Esophagus mucosa (tissue), 1 donor: ENCODE measurements at regions not wholly inside any gene's neighbourhood (a gene's known extent, or its start where the extent isn't known, plus 50 kb on each side); places are given as distances from the start of the nearest gene placed in this dataset.
A peak's percentile ranks its signal among the peaks of the same experiment; 100 is the strongest.

ENCODE experiments used
- ATAC-seq: fragments of 200-7000 bp; cut with Tn5 transposase; one replicate; pipeline ENCODE4 v1.9.1; 2020
- donor health status: DM: yes; HTN: yes; CAD: no.

- ATAC-seq: no peak
These were observed 354.5 kb upstream of the ANO5 start for GRCh38 chr11:21838427-21838826.

- ATAC-seq: no peak
These were observed 353.1 kb upstream of the ANO5 start for GRCh38 chr11:21839796-21840195.

GRCh38 chr11:21861314-21861713 is 331.6 kb upstream of the ANO5 start:
- ATAC-seq: no peak

GRCh38 chr11:21865541-21865940 is 327.3 kb upstream of the ANO5 start:
- ATAC-seq: no peak

- ATAC-seq: no peak
These were observed 326.1 kb upstream of the ANO5 start for GRCh38 chr11:21866781-21867180.

- ATAC-seq: no peak
These were observed 315.7 kb upstream of the ANO5 start for GRCh38 chr11:21877151-21877550.

- ATAC-seq: no peak
These were observed 309.5 kb upstream of the ANO5 start for GRCh38 chr11:21883354-21883753.

GRCh38 chr11:21888814-21889213 is 304.1 kb upstream of the ANO5 start:
- ATAC-seq: peak; percentile 26

- no peak for ATAC-seq
These were observed 299.9 kb upstream of the ANO5 start for GRCh38 chr11:21892736-21893564.

GRCh38 chr11:21893565-21893867 is 299.4 kb upstream of the ANO5 start:
- ATAC-seq: no peak

GRCh38 chr11:21894492-21894891 is 298.4 kb upstream of the ANO5 start:
- ATAC-seq: no peak

- no peak for ATAC-seq
These were observed 297.2 kb upstream of the ANO5 start for GRCh38 chr11:21895686-21896085.

- no peak for ATAC-seq
These were observed 296.7 kb upstream of the ANO5 start for GRCh38 chr11:21896216-21896615.

- no peak for ATAC-seq
These were observed 295.9 kb upstream of the ANO5 start for GRCh38 chr11:21896746-21897602.

GRCh38 chr11:21897752-21898151 is 295.1 kb upstream of the ANO5 start:
- ATAC-seq: no peak

GRCh38 chr11:21908211-21908610 is 284.7 kb upstream of the ANO5 start:
- no peak for ATAC-seq

GRCh38 chr11:21909145-21909544 is 283.7 kb upstream of the ANO5 start:
- no peak for ATAC-seq

- ATAC-seq: no peak
These were observed 281.8 kb upstream of the ANO5 start for GRCh38 chr11:21911061-21911460.

GRCh38 chr11:21912285-21912684 is 280.6 kb upstream of the ANO5 start:
- ATAC-seq: no peak

- ATAC-seq: no peak
These were observed 271.7 kb upstream of the ANO5 start for GRCh38 chr11:21921151-21921550.

- ATAC-seq: no peak
These were observed 268.6 kb upstream of the ANO5 start for GRCh38 chr11:21924262-21924661.

GRCh38 chr11:21927628-21928027 is 265.3 kb upstream of the ANO5 start:
- no peak for ATAC-seq

GRCh38 chr11:21928847-21929246 is 264.0 kb upstream of the ANO5 start:
- ATAC-seq: no peak

- ATAC-seq: no peak
These were observed 262.5 kb upstream of the ANO5 start for GRCh38 chr11:21930408-21930807.
